IPS-18c (cell line): ENCODE measurements at regions not wholly inside any gene's neighbourhood (a gene's known extent, or its start where the extent isn't known, plus 50 kb on each side); places are given as distances from the start of the nearest gene placed in this dataset.
"Not testable (repeated sequence)": the region's sequence is repeated elsewhere in the genome, so short reads cannot be mapped to it uniquely, and the experiment has no call there.

Source experiments
- H3K4me3 ChIP-seq: 2 replicates; pipeline ENCODE4 v1.7.0; 2013; ENCODE audit warnings: low read depth, mild to moderate bottlenecking, low read length, moderate library complexity; ENCODE audit not compliant: insufficient read depth
- H3K9me3 ChIP-seq: one replicate; pipeline ENCODE4 v1.6.1; 2013; ENCODE audit warnings: mild to moderate bottlenecking, low read length, moderate library complexity; ENCODE audit not compliant: control insufficient read depth, insufficient read depth

DNA sequence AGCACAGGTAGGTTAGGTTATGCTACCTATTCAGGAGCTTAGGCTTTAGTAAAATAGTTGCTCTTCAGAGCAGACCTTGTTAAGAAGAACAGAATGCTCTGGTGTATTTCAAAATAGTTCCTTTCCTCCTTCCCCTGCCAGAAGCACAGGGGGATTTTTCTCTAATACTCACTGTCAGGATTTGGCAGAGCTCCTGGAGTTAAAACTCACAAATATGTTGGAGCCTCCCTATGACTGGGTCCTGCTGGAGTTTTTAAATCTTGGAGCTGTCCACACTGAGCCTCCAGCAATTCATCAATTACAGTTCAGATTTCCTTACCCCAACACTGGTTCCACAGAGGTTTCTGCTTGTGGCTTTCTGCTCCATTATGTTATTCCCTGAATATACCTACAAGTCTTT is 1233.8 kb upstream of the WWC1 start:
- no peak overlapping the region for H3K4me3 ChIP-seq
- no peaks in the 10 kb centered on the region for H3K9me3 ChIP-seq

DNA sequence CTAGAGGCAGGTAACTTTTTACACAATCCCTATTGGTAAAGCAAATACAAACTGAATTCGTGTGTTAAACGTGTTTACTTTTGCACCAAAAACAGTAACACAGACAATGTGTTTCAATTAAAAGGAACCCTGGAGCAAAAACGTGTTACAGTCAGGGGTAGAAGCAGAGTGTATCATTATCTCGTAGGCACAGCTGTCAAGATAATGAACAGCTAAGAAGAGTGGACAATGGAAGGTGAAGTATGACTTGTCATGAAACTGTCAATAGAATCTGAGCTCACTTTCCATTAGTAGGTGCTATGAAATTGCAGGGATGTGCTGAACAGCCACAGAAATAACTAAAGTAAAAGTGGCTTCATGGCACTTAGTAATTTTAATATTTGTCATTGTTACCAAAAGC is 1229.8 kb upstream of the WWC1 start:
- Histone ChIP-seq H3K9me3 (no peaks in the 10 kb centered on the region), H3K4me3 (no peak overlapping the region)

DNA sequence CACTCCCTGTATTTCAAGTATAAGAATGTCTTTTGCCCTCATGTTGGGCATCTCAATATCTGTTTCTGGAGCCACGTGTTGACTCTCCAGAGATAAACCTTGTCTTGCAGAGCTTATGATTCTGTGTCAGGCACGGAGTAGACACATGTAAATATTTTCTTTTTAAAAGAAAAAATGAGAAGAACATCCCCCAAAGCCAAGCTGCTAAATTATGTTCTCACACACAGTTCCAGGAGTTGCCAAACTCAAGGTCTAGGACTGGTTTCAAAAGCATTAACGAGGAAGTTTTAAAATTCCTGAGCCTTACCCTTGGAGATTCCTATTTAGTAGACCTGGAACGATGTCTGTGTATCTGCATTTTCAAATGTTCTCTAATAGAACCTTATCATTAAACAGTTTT is 1228.3 kb upstream of the WWC1 start:
- no peak overlapping the region for H3K4me3 ChIP-seq
- no peaks in the 10 kb centered on the region for H3K9me3 ChIP-seq

DNA sequence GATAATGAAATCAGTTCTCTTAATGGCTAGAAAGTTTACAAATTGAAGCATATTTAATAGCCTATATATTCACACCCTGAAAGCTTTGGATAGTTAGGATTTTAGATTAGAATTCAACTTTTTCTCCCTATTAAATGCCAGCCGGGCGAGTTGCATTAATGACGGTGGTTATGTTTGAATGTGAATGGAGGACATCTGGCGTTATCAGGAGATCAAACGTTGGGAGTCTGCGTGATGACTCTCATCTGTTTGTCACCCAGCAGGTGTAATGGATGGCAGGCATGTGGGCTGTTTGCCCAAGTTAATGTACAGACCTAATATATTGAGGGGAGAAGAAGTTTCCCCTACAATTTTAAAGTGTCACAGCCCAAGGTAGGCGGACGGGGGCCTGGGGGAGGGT is 1227.7 kb upstream of the WWC1 start:
- no peak overlapping the region for H3K4me3 ChIP-seq
- no peaks in the 10 kb centered on the region for H3K9me3 ChIP-seq

DNA sequence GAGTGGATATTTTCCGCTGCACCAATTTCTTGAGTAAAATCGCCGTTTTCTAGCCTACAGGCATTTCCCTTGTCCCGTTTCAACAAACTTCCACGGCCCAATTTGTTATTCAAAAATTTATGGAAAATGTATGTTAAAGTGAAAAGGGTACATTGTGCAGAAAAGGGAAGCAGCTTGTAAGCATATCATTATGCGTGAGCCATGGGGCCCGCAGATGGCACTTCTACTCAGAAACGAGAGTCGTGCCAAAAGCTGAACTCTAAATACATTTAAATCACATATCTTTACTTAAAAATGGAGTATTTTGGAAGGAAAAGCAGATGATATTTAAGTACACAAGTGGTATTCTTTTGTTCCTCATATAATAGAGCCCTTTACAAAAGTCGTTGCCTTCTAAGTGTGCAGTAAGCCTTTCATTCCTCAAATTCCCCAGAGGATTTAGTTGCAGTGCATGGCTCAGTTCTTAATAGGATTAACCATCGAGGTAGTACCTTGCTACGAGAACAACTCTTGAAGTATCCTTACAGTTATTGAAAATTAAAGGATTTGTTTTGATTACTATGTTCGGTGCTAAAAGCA is 1227.2 kb upstream of the WWC1 start:
- H3K9me3 ChIP-seq, result no peaks in the 10 kb centered on the region
- no peak overlapping the region for H3K4me3 ChIP-seq

DNA sequence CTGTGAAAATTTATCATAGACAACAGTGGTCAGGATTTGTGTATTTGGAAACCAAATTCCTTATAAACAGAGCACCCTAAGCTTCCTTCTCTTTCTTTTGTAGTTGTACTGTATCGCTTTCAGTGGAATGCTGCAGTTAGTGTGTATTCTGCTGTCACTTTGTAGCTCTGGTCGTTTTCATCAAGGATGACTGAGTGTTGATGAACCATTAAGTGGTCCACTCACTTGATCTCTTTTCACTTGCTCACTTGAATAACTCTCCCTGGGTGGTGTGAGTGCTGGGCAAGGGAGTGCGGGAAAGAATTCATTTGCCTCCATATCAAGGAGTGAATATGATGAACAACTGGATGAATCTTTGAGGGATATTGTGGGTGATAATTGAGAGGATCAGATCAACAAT is 1225.7 kb upstream of the WWC1 start:
- no peaks in the 10 kb centered on the region for H3K9me3 ChIP-seq
- no peak overlapping the region for H3K4me3 ChIP-seq

DNA sequence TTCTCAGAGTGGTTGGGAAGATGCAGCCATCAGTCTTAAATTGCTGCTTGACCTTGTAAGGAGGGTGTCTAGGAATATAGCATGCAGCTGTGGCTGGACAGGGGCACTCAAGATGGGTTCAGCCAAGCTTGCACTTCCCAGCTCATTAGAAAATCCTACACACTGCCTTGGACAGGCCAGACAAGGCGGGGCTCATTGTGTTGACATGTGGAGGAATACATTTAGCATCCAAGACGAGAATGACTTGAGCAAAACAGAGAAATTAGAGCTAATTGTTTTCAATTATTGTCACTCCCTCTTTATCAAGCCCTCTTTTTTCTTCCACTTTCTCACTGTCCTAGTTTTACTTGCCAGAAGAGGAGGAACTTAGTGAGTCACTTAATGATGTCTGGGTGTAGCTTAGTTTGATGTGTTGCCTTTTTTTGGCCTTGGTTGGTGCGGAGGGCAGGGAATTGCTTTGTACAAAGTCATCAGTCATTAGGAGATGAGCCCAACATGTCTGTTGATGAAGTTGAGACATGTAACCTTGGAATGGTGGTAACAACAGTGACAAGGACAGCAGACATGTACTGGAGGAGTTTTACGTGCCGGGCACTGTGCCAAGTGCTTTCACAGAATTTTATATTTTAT is 1219.3 kb upstream of the WWC1 start:
- Histone ChIP-seq H3K9me3 (no peaks in the 10 kb centered on the region), H3K4me3 (no peak overlapping the region)

DNA sequence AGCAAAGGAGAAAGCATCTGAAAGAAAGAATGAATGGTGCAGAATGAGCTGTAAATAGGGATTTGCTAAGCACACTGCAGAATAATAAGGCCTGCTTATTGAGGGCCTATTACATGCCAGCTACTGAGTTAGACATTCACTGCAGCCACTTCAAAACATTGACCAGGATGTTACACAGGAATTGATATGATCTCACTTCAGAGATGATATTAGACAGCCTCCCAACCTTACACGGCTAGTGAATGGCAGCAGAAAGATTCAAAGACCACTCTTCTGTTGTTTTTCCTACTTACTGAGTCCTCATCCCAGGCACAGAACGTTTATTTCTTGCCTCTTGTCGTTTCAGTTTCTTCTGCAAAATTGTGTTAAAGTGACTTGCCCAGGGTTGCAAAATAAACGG is 1209.9 kb upstream of the WWC1 start:
- H3K4me3 ChIP-seq, result no peak overlapping the region
- H3K9me3 ChIP-seq, result no peaks in the 10 kb centered on the region

DNA sequence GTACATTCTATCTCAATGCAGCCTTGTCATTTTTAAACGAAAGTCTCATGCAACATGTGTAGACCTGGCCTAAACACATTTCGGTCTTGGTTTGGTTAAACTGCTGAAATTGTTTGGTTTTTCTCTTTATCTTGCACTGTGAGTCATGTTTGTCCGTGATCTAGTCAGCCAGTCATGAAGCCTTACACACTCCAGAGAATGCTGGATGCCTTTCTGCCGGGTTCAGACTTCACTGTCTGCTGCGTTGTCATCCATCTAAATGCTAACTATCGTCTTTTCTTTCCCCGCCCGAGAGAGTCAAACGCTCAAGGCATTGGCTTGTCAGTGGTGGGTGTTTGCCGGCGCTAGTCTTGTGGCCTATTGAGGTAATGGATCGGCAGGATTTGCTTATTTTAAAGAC is 1194.6 kb upstream of the WWC1 start:
- Histone ChIP-seq H3K4me3 (no peak overlapping the region), H3K9me3 (no peaks in the 10 kb centered on the region)

DNA sequence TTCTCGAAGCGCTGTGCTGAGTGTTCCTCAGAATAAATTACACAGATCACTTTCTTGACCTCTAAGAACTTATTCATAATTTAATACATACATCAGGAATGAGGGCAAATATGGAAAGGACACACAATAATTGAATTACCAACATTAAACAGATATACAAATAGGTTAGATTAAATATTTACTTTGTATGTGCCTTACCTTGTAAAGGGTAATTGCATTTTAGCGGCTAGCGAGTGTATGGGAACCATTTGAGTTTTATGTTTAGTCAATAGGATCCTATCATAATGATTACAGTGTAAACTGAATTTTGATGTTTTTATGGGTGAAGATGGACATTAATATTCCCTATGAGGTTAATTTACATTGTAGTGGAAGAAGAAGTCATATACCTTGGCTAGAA is 1187.1 kb upstream of the WWC1 start:
- no peak overlapping the region for H3K4me3 ChIP-seq
- no peaks in the 10 kb centered on the region for H3K9me3 ChIP-seq

DNA sequence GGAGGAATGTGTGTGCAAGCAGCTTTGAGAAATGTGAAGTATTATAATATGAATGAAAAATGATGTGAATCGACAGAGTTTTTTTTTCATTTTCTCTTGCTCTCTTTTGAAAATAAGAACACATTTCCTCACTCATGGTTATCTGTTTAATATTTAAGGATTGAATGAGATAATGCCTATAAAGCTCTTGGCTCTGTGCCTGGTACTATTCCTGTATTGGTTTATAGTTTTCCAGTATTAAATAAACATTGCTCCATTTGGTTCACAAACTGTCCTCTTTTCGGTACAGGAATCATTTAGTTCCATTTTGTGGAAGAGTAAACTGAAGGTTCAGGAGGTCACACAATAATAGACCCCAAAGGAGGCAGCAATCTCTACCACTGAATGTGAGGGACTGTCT is 1185.5 kb upstream of the WWC1 start:
- no peak overlapping the region for H3K4me3 ChIP-seq
- no peaks in the 10 kb centered on the region for H3K9me3 ChIP-seq

DNA sequence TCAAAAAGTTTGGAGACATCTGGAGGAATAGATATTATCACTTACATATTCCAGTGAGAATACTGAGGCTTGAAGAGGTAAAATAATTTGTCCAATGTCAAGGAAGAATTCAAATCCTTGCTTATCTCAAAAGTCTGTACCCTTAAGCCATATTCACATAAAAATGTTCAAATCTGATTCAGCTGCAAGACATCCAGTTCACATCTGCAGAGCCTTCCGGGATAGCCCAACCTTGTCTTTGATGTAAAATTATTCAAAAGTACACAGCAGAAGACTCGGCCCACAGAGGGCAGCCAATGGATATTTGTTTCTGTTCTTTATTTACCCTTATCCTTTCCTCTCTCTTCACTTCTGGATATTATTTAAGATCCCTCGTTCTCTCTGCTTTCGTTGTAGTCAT is 1183.8 kb upstream of the WWC1 start:
- no peaks in the 10 kb centered on the region for H3K9me3 ChIP-seq
- H3K4me3 ChIP-seq, result no peak overlapping the region

DNA sequence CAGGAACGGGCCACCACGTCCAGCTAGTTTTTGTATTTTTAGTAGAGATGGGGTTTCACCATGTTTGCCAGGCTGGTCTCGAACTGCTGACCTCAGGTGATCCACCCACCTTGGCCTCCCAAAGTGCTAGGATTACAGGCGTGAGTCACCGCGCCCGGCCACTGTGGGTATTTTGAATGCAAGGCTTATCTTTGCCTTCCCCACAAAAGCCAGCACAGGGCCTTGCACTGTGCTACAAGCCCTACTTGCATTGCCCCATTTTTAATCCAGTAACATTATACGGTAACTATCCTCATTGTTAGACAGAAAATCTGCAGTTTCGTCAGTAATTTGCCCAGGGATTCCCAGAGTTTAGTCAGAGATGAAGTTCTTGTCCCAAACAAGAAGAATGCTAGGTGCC is 1183.2 kb upstream of the WWC1 start:
- H3K9me3 ChIP-seq, H3K4me3 ChIP-seq: not testable (repeated sequence)

DNA sequence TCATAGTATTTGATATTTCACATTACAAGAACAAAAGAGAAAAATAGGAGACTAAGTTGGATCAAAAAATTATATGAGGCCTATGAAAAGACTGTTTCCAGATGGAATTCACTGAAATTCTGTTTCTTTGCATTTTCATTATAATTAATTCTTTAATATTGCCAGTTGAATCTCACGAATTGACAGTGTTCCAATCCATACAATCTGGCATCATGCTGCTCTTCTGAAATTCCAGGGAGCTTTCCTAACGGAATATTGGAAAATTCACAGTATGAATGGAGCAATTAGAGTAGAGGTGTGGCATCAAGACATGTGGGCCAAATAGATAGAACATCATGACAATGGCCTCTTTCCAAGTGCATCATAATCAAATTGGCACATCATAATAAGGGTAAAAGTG is 1178.9 kb upstream of the WWC1 start:
- no peaks in the 10 kb centered on the region for H3K9me3 ChIP-seq
- no peak overlapping the region for H3K4me3 ChIP-seq

DNA sequence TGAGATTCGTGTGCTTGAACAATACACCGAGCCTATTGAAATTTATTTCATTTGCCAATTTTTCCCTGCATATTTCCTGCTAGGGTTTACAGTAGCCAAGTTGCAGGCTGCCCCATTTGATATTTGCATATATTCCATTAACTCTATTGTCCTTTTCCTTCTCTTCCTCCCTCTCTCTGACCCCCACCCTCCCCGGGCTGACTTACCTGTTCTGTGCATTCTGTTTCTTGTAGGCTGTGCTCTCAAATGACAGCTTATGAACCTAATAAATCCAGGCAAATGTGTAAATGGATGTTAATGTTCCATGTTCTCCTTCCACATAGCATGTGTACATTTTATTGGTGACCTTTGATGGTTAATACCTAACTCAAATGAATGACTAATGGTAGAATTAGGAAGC is 1169.2 kb upstream of the WWC1 start:
- no peaks in the 10 kb centered on the region for H3K9me3 ChIP-seq

DNA sequence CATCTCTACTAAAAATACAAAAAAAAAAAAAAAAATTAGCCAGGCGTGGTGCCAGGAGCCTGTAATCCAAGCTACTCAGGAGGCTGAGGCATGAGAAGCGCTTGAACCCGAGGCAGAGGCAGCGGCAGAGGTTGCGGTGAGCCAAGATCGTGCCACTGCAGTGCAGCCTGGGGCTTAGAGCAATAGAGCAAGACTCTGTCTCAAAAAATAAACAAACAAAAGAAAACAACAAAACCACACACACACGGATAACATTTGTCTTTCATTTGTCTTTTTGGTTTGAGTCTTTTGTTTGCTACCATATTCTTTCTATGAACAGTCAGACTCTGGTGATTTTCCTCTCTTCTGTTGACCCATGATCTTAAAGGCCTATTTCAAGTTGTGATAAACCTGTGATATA is 1168.3 kb upstream of the WWC1 start:
- H3K4me3 ChIP-seq, result no peak overlapping the region
- no peaks in the 10 kb centered on the region for H3K9me3 ChIP-seq

More for the DNA sequence above, 1169.2 kb upstream of the WWC1 start:
- no peak overlapping the region for H3K4me3 ChIP-seq

DNA sequence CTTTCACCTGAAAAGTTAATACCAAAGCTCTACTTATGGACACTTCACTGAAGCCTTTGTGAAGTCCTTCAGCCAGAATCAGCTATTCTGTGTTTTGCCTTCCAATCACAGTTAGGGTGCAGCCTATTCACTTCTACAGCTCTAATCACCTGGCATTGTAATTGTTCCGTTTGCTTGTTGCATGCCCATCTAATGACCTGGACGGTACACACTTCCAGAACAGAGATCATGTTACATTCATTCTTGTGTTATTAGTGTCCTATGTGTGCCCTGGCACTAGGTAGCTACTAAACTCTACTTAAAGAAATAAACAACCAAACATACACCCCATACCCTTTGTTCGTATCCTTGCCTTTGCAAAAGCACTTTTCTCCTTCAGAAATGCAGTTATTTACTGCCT is 1162.9 kb upstream of the WWC1 start:
- Histone ChIP-seq H3K9me3 (no peaks in the 10 kb centered on the region), H3K4me3 (no peak overlapping the region)

DNA sequence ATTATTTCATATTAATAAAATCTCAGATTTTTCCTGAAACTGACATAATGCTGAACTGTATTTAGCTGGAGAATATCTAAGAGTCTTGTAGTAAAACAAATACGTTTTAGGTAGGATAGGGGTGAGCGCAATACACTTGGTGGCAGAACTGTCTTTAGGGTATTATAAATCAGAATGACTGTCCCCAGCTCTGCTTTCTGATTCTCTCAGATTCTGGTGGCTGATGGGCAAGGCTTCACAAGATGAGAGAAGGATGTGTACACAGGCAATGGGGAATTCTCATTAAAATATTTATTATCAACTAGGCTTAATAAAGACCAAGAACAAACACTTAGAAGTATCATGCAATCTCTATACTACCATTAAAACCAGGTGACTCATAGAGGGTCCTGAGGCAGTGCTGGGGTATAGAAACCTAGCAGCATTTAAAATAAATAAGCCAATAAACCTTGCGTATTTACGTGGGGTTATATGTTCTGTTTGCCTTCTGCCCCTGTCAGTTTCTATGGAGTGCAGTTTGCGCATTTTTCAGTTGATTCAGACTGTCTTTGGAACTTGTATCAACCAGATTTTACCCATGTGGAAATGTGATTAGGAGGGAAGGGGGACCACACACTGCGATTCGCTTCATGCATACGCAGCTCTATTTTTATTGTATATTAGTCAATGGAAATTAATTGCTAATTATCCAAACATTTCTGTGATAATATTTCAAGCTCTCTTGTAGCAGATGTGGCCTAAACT is 1150.7 kb upstream of the WWC1 start:
- no peak overlapping the region for H3K4me3 ChIP-seq
- H3K9me3 ChIP-seq, result no peaks in the 10 kb centered on the region

DNA sequence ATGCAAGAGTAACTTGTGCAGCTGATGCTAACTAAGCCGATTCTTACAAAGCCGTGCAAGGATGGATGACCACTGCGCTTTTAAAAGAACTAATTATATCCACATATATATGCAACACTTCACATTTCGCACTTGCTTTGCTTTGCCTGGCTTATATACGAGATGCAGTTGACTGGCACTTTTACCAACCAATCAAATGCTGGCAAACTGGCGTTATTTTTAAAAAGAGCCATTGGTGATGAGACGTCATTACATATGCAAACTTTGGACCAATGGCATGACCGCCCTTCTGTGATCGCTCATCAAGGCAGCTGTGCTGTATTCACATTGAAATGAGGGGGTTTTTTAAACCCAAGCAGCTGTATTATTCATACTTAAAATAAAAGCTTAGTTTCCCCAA is 1147.7 kb upstream of the WWC1 start:
- no peak overlapping the region for H3K4me3 ChIP-seq
- no peaks in the 10 kb centered on the region for H3K9me3 ChIP-seq
